Ishikawa (cell line): ENCODE measurements at regions not wholly inside any gene's neighbourhood (a gene's known extent, or its start where the extent isn't known, plus 50 kb on each side); places are given as distances from the start of the nearest gene placed in this dataset.

ENCODE experiments used
- CEBPB ChIP-seq: IDR thresholded peaks from 2 replicates; pipeline ENCODE4 v1.6.1; 2012
- CREB1 ChIP-seq: IDR thresholded peaks from 2 replicates; pipeline ENCODE4 v1.6.1; 2012; ENCODE audit warnings: low read depth
- EGR1 ChIP-seq: IDR thresholded peaks from 2 replicates; pipeline ENCODE4 v1.6.1; 2012
- EP300 ChIP-seq: IDR thresholded peaks from 2 replicates; pipeline ENCODE4 v1.6.1; 2012; ENCODE audit warnings: borderline replicate concordance
- FOXM1 ChIP-seq: IDR thresholded peaks from 2 replicates; pipeline ENCODE4 v1.6.1; 2012; ENCODE audit warnings: low read depth, borderline replicate concordance
- MAX ChIP-seq: IDR thresholded peaks from 2 replicates; pipeline ENCODE4 v1.6.1; 2012
- NFIC ChIP-seq: IDR thresholded peaks from 2 replicates; pipeline ENCODE4 v1.6.1; 2012
- RAD21 ChIP-seq: IDR thresholded peaks from 2 replicates; pipeline ENCODE4 v1.6.1; 2012; ENCODE audit warnings: low read depth
- REST ChIP-seq: IDR thresholded peaks from 2 replicates; pipeline ENCODE4 v1.6.1; 2012; ENCODE audit warnings: low read depth, mild to moderate bottlenecking
- TAF1 ChIP-seq: IDR thresholded peaks from 2 replicates; pipeline ENCODE4 v1.6.1; 2012; ENCODE audit warnings: low read depth, mild to moderate bottlenecking
- TCF12 ChIP-seq: IDR thresholded peaks from 2 replicates; pipeline ENCODE4 v1.6.1; 2012; ENCODE audit warnings: low read depth
- TEAD4 ChIP-seq: IDR thresholded peaks from 2 replicates; pipeline ENCODE4 v1.6.1; 2012
- USF1 ChIP-seq: IDR thresholded peaks from 2 replicates; pipeline ENCODE4 v1.6.1; 2012
- YY1 ChIP-seq: IDR thresholded peaks from 2 replicates; pipeline ENCODE4 v1.6.1; 2012; ENCODE audit warnings: low read depth
- ZBTB7A ChIP-seq: IDR thresholded peaks from 2 replicates; pipeline ENCODE4 v1.6.1; 2012; ENCODE audit warnings: low read depth

GRCh38 chr4:123922847-123923246 is 526.3 kb downstream of the SPRY1 start:
- TF ChIP-seq YY1: no peak
- no peak for TF ChIP-seq TAF1
- TF ChIP-seq REST: no peak
- no peak for TF ChIP-seq CREB1
- no peak for TF ChIP-seq TEAD4
- TF ChIP-seq USF1: no peak

- TF ChIP-seq CEBPB: no peak
- TF ChIP-seq EP300: no peak
- no peak for TF ChIP-seq USF1
- no peak for TF ChIP-seq EGR1
- TF ChIP-seq YY1: no peak
- TF ChIP-seq FOXM1: no peak
- no peak for TF ChIP-seq ZBTB7A
- no peak for TF ChIP-seq TCF12
- no peak for TF ChIP-seq MAX
- no peak for TF ChIP-seq TAF1
- TF ChIP-seq REST: no peak
- no peak for TF ChIP-seq TEAD4
- no peak for TF ChIP-seq NFIC
- TF ChIP-seq CREB1: no peak
- TF ChIP-seq RAD21: no peak
These were observed 527.9 kb downstream of the SPRY1 start for GRCh38 chr4:123924536-123924935.

GRCh38 chr4:123929565-123929964 is 533.0 kb downstream of the SPRY1 start:
- TF ChIP-seq YY1: no peak
- TF ChIP-seq TEAD4: no peak
- no peak for TF ChIP-seq EP300

GRCh38 chr4:123930996-123931395 is 534.4 kb downstream of the SPRY1 start:
- TF ChIP-seq REST: no peak
- no peak for TF ChIP-seq EGR1
- no peak for TF ChIP-seq NFIC

- TF ChIP-seq TCF12: no peak
- TF ChIP-seq MAX: no peak
- no peak for TF ChIP-seq CEBPB
- TF ChIP-seq CREB1: no peak
- TF ChIP-seq USF1: no peak
- TF ChIP-seq YY1: no peak
These were observed 537.5 kb downstream of the SPRY1 start for GRCh38 chr4:123934096-123934495.
